Stimulated activated CD8-positive, alpha-beta memory T cell treated with anti-CD3 and anti-CD28 coated beads, Interleukin-12 subunit alpha, Interleukin-12 subunit beta, amount 100 ng/mL, for 1 hour (primary cell): ENCODE measurements at regions not wholly inside any gene's neighbourhood (a gene's known extent, or its start where the extent isn't known, plus 50 kb on each side); places are given as distances from the start of the nearest gene placed in this dataset.

Experiments used
- DNase-seq: peaks from one replicate; pipeline ENCODE4 v3.0.0-alpha.2; 2020; ENCODE audit warnings: low read depth

DNA sequence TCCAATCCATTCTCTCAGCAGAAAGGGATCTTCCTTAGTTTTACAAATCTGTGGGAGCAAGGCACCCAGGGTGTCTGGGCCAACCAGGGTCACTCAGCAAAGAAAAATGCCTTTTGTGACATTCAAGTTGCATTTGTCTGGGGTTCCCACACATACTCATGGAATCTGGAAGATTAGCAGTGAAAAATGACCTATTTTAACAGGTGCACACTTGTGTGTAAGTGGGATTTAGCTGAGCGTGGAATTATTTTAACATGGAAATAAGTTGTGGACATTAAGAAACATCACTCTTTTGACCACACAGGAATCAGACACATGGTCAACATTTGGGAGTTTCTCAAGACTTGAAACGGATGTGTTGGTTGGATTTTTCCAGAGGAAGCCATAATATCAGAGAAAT, 234.9 kb downstream of the OPA1 start:
- no peak for DNase-seq

DNA sequence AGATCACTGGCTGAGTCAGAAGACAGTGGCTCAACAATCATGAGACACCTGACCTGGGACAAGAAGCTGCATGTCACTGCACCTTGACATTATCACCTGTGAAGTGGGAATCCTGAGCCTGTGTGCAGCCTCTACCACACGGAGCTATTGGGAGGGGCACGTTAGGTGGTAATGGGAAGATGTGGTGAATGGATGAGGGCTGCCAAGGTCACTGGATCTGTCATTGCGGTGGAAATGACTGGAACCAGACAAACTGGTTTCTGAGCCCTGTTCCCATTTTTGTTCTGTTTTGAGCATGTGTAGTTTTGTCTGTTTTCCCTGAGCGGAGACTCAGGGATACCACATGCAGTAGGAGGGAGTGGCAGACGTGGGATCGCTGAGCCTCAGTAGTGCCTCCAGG, 235.5 kb downstream of the OPA1 start:
- DNase-seq: no peak

DNA sequence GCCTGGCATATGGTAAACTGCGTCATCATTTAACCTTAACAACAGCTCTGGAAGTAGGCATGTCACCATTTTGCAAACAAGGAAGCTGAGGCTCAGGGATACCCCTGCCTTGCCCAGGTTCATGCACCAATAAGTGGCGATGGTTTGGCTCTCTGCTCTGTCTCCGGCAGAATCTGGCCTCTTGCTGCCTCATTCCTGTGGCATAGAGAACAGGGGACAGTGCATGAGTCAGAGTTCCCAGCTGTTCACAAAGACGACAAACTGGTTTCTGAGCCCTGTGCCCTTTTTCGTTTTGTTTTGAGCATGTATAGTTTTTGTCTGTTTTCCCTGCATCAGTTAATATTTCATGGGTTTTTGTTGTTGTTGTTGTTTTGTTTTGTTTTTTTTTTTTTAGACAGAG, 236.8 kb downstream of the OPA1 start:
- DNase-seq: no peak

DNA sequence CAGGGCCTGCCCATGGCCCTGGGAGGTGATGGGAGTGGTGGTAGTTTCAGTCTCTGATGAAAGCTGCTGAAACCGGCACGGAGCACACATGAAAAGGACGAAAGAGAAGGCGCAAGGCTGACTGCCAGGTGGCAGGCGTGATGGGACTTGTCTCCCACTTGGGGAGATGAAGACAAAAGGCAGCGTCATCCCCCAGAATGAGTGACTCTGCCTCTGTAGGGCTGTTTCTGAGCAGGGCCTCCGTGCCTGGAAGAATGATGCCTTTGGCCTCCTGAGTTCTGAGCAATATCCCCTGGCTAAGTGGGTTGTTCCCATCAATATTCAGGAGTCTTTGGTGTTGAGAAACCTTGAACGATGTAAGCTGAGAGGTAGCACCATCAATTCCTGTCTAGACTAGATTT, 237.8 kb downstream of the OPA1 start:
- no peak for DNase-seq

DNA sequence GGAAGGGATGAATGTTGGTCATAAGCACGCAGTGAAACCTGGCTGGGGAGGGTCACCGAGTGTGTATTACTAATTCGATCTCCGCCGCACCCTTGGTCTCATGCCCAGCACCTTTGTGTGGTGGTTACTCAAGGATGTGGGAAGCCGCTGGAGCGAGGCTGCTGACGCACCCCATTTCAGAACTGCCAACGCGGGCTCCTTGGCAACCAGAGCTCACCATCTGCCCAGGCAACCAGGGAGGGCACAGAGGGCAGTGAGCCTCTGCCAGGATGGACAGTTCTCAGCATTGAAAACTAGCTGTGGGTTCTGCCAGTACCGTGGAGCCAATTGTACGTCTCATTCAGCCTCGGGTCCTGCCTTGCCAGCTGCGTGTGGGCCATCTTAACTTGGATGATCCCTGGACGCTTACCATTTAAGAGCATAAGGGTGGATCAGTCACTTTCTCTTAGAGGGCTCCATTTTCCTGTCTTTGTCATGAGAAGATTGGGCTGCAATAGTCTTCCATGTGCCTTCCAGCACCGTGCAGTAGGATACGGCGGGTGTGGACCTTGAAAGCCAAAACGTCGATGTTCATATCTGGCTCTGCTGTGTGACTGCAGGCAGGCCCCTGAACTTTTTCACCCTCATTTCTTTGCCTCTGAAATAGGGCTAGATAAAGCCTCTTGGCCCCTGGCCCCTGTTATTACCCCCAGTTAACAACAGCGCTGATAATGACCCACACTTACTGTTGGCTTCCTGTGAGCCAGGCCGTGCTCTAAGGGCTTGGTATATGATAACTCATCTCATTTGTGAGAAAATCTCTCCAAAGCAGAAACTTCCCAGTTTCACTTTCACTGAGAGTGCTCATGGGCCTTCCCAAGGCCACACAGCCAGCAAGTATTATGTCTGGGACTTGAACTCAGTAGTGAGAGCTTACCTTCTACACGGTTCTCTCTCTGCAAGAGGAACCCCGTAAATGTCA, 238.8 kb downstream of the OPA1 start:
- no peak for DNase-seq

DNA sequence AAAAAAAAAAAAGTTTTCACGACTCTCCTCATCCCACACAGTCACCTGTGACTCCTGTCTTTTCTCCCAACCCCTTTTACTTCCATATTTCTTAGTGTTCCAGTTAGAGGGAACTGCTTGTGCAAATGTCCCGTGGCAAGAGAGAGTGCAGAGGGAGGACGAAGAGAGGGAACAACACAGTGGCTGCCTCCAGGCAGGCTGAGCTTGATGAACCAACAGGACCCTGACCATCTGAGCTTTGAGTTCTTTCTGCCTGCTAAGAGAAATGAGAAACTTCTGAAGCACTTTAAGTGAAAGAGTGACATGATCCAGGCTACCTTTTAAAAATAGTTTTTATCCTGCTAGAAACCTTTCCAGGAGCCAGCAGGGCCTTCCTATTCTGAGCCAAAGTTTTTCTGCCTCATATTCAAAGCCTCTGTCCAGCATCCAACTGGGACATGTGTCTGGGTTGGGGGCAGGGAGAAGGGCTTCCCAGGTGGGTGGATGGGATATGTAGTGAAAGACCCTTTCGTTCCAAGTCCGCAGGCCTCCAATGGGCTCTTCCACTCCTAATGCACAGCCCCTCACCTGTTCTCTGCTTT, 239.9 kb downstream of the OPA1 start:
- no peak for DNase-seq

DNA sequence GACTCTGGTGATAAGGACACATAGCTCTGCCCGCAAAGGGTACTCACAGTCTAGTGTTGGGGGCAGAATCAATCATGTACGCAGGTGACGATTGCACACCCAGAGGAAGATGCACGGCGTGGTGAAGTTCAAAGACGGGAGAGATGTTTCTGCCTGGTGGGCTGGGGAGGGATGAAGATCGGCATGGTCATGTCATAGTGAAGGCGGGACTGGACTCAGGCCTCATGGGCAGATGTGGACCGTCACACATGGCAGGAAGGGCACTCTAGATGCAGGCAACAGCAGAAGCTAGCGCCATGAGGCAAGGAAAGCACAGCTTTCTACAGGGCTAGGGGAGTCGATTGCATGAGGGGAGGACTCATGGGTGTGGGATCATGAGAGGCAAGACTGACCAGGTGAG, 240.6 kb downstream of the OPA1 start:
- DNase-seq: no peak

DNA sequence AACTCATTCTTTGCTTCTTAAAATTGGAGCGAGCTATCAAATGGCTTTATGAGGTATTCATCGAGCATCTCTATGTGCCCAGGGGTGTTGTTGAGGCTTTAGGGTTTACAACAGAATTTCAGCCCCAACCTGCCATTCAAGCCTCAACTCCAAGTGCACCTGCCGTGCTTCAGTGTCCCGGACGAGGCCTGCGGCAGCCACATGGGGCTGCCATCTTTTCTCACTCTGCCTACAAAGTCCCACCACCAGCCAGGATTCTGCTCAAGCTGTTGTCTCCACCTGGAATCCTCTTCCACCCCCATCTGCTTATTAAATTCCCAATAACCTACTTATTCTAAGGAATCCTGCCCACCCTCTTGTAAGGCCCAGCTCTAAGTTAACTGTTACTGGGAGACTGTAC, 242.4 kb downstream of the OPA1 start:
- no peak for DNase-seq

DNA sequence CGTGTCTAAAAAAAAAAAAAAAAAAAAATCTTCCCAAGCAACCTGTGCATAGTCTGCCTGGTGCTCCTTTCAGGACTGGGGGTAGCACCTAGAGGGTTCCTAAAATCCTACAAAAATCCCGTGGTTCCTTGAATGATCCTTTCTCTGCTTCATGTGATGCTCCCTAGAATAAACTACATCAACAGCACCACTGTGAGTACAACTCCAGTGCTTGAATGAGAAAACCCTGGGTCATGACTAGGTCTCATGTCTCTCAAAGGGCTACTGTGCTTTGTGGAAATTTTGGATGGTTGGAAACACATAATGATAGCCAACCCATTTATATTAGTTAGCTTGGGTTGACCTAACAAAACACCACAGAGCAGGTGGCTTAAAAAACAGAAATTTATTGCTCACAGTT, 243.5 kb downstream of the OPA1 start:
- DNase-seq: no peak

DNA sequence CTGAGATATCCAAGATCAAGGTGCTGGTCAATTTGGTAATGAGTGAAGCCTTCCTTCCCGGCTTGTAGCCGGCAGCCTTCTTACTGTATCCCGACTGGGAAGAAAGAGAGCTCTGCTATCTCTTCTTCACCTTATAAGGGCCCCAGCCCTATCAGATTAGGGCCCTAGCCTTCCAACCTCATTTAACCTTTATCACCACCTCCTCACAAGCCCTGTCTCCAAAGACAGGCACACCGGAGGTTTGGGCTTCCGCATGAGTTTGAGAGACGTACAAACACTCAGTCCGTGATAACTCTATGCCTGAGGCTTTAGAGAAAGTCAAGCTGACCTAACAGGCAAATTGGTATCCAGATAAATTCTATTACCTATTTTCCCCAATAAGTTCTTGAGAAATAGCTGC, 243.9 kb downstream of the OPA1 start:
- no peak for DNase-seq

DNA sequence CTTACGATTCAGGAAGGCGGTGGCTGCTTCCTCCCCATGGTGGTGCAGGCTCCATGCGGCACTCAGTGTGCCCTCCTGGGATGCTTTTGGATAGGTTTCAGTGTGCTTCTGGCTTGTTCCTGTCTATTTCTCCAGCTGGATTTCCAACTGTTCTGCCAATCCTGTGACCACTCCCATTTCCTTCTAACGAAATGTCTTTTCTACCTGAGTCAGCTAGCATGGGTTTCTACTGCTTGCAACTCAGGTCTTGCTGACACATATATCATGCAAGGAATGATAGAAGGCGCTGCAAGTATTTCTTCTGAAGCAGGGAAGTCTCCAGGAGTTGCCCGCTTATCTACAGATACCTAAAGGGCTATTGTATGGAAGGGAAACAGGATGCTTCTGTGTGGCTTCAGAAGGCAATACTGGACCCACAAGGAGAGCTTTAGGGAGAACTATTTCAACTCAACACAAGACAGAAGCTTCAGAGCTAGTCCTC, 244.4 kb downstream of the OPA1 start:
- no peak for DNase-seq

DNA sequence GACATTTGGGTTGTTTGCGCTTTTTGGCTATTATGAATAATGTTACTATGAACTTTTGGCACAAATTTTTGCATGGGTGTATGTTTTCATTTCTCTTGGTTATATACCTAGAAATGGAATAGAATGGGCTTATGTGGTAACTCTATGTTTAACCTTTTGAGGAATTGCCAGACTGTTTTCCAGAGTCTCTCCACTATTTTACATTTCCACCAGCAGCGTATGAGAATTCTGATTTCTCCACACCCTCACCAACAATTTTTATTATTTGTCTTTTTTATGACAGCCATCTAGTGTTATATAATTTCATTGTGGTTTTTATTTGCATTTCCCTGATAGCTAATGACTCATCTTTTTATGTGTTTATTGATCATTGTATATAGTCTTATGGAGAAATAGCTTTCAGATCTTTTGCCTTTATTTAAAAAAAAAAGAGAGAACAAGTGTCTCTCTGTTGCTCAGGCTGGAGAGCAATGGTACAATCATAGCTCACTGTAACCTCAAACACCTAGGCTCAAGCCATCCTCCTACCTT, 247.2 kb downstream of the OPA1 start:
- DNase-seq: no peak

DNA sequence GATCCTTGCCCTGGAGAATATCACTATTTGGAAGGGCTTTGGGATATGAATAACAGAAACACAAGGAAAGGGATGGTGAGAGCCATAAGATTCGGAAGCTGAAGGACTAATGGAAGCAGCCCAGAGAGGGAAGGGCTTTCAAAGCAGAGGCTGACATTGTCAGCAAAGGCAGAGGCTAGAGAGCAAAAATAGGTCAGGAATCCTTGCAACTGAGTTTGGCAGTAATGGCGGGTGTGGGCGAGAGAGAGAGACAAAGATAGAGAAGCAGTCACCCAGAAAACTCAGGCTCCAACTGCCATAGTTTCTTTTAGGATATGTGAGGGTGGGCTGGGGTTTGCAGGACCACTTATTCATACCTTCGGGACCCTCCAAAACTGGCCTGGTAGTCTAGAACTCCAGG, 248.6 kb downstream of the OPA1 start:
- no peak for DNase-seq

DNA sequence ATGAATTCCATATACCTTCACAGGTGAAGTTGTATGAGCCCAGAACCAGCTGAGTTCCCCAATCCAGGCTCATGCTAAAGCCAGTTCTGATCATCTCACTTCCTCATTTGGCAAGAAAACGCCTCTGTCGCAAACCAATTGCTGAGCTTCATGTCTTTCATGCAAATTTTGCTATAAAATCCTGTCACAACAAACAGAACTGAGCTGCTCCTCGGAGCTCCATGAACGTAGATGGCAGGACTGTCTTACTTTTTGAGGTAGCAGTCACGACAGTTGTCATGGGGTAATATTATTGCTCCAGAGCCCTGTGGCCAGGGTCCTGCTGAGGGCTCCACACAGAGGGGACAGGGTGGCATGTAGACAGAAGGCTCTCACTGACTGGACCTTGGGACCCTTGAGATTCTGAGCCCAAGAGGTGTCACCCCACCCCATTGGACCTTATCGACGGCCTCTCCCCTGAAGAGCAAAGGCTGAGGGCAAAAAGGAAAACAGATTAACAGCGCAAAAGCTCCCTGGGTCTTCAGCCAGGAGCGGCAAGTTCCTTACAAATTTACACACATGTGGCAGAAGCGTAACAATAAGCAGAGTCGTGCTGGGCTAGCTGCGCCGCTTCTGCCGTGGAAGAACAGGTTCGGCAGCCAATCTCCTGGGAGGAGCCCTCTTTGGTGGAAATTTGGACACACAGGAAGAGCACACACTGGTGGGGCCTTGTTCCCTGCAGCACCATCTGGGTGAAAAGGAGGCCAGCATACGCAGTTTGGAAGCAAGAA, 249.2 kb downstream of the OPA1 start:
- DNase-seq: no peak

DNA sequence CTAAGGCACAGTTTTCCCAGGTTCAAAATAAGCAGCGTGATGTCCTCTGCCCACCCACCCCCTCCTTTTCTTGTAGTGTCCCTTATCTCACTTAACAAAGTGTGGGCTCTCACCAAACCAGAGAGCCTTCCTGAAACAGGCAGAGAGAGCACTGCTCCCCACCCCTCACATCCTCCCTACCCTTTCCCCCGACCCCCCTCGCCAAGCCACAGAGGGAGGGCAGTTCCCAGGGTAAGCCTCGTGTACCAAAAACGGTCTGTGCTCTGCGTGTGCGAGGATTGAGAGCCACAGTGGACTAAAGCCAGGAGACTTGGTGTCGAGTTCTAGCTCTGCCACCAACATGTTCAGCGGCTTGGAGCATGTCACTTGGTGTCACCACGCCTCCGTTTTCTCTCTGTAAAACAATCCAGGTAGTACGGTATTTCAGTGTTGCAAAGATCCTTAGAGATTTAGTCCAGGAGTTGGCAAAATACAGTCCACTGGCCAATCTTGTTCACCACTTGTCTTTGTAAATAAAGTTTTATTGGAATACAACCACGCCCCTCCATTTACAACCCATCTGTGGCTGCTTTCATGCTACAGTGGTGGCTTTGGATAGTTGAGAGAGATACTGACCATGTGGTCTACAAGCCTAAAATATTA, 249.9 kb downstream of the OPA1 start:
- DNase-seq: no peak

DNA sequence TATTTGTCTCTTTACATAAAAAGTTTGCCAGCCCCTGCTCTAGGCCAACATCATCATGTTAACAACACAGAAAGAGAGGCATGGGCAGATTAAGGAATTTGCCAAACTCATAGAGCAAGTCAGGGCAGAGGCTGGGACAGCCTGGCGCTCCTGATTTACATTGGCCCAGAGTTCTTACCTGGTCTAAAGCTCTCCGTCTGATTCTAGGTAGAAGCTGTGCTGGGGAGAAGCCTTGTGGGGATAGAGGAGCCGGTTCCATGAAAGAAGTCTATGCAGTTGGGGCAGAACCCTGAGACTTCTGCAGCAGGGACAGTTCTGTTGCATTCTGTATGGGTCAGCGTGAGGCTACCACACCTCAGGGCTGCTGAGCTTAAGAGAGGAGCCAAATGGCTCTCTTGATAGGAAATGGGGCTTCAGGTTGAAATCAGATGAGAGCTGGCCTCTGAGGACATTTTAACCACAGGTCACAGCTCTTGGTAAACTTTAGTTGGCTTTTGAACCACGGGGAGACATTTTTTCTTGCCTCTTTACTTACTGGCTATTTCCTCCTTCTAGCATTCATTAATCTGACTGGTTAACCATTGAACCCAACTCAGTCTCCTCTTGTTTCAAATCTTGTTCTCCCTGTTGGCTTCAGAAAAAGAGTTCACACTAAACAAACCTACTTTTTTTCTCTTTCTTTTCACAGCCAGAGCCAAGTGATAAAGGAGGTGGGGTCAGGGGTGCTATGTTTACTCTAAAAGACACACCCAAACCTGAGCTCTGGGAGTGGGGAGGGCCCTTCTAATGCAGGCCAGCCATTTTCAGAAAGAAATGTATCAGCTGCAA, 250.7 kb downstream of the OPA1 start:
- no peak for DNase-seq

DNA sequence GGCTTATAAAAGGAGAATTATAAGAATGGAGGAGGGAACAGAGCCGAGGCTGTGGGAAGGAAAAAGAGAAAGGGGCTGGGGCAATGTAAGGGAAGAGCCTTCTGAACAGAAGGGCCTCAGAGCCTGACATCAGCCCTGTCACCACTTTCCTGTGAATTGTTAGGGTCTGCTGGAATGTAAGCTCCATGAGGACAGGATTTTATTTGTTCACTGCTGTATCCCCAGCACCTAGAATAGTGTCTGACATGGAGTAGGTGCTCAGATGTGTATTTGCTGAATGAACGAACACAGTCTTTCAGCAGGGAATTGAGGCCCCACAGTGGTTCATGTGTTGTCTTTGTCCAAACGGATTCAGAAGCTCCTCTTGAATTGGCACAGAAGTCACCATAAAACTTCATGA, 251.5 kb downstream of the OPA1 start:
- no peak for DNase-seq

DNA sequence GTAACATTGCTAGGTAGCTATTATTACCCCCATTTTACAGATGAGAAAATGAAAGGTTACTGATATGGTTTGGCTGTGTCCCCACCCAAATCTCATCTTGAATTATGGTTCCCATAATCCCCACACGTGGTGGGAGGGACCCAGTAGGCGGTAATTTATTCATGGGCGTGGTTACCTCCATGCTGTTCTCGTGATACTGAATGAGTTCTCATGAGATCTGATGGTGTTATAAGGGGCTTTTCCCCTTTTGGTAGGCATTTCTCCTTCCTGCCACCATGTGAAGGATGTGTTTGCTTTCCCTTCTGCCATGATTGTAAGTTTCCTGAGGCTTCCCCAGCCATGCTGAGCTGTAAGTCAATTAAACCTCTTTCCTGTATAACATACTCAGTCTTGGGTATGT, 252.1 kb downstream of the OPA1 start:
- no peak for DNase-seq

DNA sequence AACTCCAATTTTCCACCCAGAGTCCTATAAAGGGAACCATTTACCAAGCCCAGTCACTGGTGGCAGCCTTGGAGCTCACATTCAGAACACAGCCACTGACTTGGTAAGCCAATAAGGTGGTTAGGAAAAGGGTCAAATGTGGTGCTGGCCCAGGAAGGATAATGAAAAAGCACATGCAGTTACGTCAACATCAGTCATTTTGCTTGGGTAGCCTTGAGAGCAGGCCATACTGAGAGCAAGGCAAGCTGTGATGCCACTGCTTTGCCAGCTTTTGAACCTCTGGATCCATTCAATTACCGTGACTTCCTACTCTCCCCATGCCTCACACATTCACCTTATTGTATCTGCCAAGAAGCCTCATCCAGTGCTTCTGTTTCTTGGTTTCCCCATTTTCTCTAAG, 253.6 kb downstream of the OPA1 start:
- DNase-seq: no peak

DNA sequence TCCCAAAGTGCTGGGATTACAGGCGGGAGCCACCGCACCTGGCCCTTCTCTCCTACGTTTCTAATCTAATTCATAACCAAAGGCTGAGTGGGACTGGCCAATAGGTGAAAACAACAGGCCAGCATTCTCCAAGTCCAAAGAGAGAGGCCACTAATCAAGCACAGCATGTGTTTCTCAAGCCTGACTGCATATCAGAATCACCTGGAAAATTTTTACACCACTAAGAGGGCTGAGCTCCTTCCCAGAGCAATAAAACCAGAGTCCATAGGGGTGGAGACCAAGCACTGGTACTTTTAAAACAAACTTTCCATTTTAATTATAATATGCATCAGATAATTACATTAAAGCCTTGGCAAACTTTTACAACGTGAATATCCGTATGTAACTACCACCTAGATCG, 254.4 kb downstream of the OPA1 start:
- DNase-seq: no peak

DNA sequence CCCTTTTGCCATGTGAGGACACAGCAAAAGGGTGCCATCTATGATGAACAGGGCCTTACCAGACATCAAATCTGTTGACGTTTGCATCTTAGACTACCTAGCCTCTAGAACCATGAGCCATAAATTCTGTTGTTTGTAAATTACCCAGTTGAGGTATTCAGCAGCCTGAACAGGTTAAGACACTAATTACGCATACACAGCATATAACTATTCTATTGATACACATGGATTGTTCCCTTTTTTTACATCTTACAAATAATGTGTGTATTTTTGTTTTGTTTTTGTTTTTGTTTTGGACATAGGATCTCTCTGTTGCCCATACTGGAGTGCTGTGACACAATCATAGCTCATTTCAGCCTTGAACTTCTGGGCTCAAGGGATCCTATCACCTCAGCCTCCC, 255.5 kb downstream of the OPA1 start:
- DNase-seq: no peak
